Neural cell (in vitro differentiated cells): ENCODE measurements at regions not wholly inside any gene's neighbourhood (a gene's known extent, or its start where the extent isn't known, plus 50 kb on each side); places are given as distances from the start of the nearest gene placed in this dataset.

Experiments
- H2AFZ ChIP-seq: fragments of 200-600, 300-800 bp; sonication (generic), shearing (Covaris generic); 2 replicates; pipeline ENCODE4 v1.6.0; 2014; ENCODE audit warnings: low read depth, mild to moderate bottlenecking, antibody characterized with exemption, low read length, moderate library complexity
- H3F3A ChIP-seq: fragments of 200-600 bp; shearing (Covaris generic); 2 replicates; pipeline ENCODE4 v1.6.1; 2016; ENCODE audit warnings: mild to moderate bottlenecking, moderate library complexity, mixed read lengths, antibody characterized with exemption, low read length; ENCODE audit not compliant: insufficient read depth, poor library complexity, severe bottlenecking
- H3K27ac ChIP-seq: fragments of 200-600, 300-800 bp; sonication (generic), shearing (Covaris generic); 2 replicates; pipeline ENCODE4 v1.5.1; 2014; ENCODE audit warnings: mild to moderate bottlenecking, low read length, moderate library complexity
- H3K27me3 ChIP-seq: fragments of 300-800, 200-600 bp; sonication (generic), shearing (Covaris generic); 2 replicates; pipeline ENCODE4 v1.6.0; 2014; ENCODE audit warnings: mild to moderate bottlenecking, low read depth, low read length, moderate library complexity; ENCODE audit not compliant: insufficient read depth
- H3K36me3 ChIP-seq: fragments of 300-800, 200-600 bp; sonication (generic), shearing (Covaris generic); 2 replicates; pipeline ENCODE4 v1.5.1; 2014; ENCODE audit warnings: mild to moderate bottlenecking, antibody characterized with exemption, low read length, moderate library complexity; ENCODE audit not compliant: insufficient read depth
- H3K4me2 ChIP-seq: fragments of 300-800, 200-600 bp; sonication (generic), shearing (Covaris generic); 2 replicates; pipeline ENCODE4 v1.6.0; 2014; ENCODE audit warnings: mild to moderate bottlenecking, low read length
- H3K4me3 ChIP-seq: fragments of 300-800, 200-600 bp; sonication (generic), shearing (Covaris generic); 2 replicates; pipeline ENCODE4 v1.5.1; 2014; ENCODE audit warnings: mild to moderate bottlenecking, low read length, moderate library complexity
- H3K79me2 ChIP-seq: fragments of 200-600 bp; shearing (Covaris generic); replicated peaks from 2 replicates; pipeline ENCODE4 v1.6.0; 2014; ENCODE audit warnings: mild to moderate bottlenecking, low read length, moderate library complexity; ENCODE audit not compliant: insufficient read depth
- H3K9ac ChIP-seq: fragments of 300-800, 200-600 bp; sonication (generic), shearing (Covaris generic); 2 replicates; pipeline ENCODE4 v1.6.1; 2016; ENCODE audit warnings: mild to moderate bottlenecking, low read length, mixed read lengths
- H3K9me2 ChIP-seq: fragments of 200-600 bp; shearing (Covaris generic); 2 replicates; pipeline ENCODE4 v1.6.1; 2016; ENCODE audit warnings: mild to moderate bottlenecking, low read length, mixed read lengths; ENCODE audit not compliant: insufficient read depth
- H3K9me3 ChIP-seq: fragments of 200-600, 300-800 bp; sonication (generic), shearing (Covaris generic); 2 replicates; pipeline ENCODE4 v1.6.1; 2016; ENCODE audit warnings: mild to moderate bottlenecking, mixed run types, low read length, moderate library complexity, mixed read lengths
- H4K20me1 ChIP-seq: fragments of 200-600 bp; shearing (Covaris generic); 2 replicates; pipeline ENCODE4 v1.6.1; 2016; ENCODE audit warnings: mild to moderate bottlenecking, mixed run types; ENCODE audit not compliant: insufficient read depth
- EP300 ChIP-seq: fragments of 450-650 bp; conservative IDR thresholded peaks from 2 replicates; pipeline ENCODE4 v1.6.1; 2014; ENCODE audit warnings: antibody characterized with exemption, mild to moderate bottlenecking, moderate library complexity; ENCODE audit not compliant: poor library complexity, severe bottlenecking
- EZH2 ChIP-seq: fragments of 200-600, 300-800 bp; shearing (Covaris generic), sonication (generic); IDR thresholded peaks from 2 replicates; pipeline ENCODE4 v1.6.1; 2014; ENCODE audit warnings: antibody characterized with exemption, low read length, borderline replicate concordance, mild to moderate bottlenecking; ENCODE audit not compliant: insufficient read depth, poor library complexity, severe bottlenecking
- MXI1 ChIP-seq: fragments of 450-650 bp; conservative IDR thresholded peaks from 2 replicates; pipeline ENCODE4 v1.6.1; 2014; ENCODE audit warnings: antibody characterized with exemption, mild to moderate bottlenecking; ENCODE audit not compliant: poor library complexity, severe bottlenecking
- POLR2AphosphoS5 ChIP-seq: IDR thresholded peaks from 2 replicates; pipeline ENCODE4 v1.6.1; 2012
- RAD21 ChIP-seq: fragments of 450-650 bp; conservative IDR thresholded peaks from 2 replicates; pipeline ENCODE4 v1.6.1; 2014; ENCODE audit warnings: antibody characterized with exemption, mild to moderate bottlenecking, moderate library complexity
- SMC3 ChIP-seq: fragments of 450-650 bp; conservative IDR thresholded peaks from 2 replicates; pipeline ENCODE4 v1.6.1; 2014; ENCODE audit warnings: antibody characterized with exemption, mild to moderate bottlenecking, moderate library complexity; ENCODE audit not compliant: poor library complexity
- TAF1 ChIP-seq: IDR thresholded peaks from 2 replicates; pipeline ENCODE4 v1.6.1; 2012; ENCODE audit warnings: low read depth
- TF ChIP-seq, protein P1 (sequence below): IDR thresholded peaks from 2 replicates; pipeline ENCODE4 v1.6.1; 2012; ENCODE audit warnings: borderline replicate concordance
- TF ChIP-seq, protein P2 (sequence below): fragments of 450-650 bp; IDR thresholded peaks from 2 replicates; pipeline ENCODE4 v1.5.1; 2014; ENCODE audit warnings: antibody characterized with exemption, mild to moderate bottlenecking, moderate library complexity; ENCODE audit not compliant: poor library complexity, severe bottlenecking

- TF ChIP-seq MXI1 = no peak
- TF ChIP-seq SMC3 = no peak
- no peak for TF ChIP-seq RAD21
- TF ChIP-seq, protein P1, sequence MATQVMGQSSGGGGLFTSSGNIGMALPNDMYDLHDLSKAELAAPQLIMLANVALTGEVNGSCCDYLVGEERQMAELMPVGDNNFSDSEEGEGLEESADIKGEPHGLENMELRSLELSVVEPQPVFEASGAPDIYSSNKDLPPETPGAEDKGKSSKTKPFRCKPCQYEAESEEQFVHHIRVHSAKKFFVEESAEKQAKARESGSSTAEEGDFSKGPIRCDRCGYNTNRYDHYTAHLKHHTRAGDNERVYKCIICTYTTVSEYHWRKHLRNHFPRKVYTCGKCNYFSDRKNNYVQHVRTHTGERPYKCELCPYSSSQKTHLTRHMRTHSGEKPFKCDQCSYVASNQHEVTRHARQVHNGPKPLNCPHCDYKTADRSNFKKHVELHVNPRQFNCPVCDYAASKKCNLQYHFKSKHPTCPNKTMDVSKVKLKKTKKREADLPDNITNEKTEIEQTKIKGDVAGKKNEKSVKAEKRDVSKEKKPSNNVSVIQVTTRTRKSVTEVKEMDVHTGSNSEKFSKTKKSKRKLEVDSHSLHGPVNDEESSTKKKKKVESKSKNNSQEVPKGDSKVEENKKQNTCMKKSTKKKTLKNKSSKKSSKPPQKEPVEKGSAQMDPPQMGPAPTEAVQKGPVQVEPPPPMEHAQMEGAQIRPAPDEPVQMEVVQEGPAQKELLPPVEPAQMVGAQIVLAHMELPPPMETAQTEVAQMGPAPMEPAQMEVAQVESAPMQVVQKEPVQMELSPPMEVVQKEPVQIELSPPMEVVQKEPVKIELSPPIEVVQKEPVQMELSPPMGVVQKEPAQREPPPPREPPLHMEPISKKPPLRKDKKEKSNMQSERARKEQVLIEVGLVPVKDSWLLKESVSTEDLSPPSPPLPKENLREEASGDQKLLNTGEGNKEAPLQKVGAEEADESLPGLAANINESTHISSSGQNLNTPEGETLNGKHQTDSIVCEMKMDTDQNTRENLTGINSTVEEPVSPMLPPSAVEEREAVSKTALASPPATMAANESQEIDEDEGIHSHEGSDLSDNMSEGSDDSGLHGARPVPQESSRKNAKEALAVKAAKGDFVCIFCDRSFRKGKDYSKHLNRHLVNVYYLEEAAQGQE = no peak
- TF ChIP-seq EP300 = no peak
- no peak for TF ChIP-seq POLR2AphosphoS5
- no peak for TF ChIP-seq EZH2
- TF ChIP-seq TAF1 = no peak
- H3K4me2 ChIP-seq = no peak overlapping the region
Observed at GRCh38 chr7:142349670-142350405, 92.0 kb upstream of the PRSS58 start.

DNA sequence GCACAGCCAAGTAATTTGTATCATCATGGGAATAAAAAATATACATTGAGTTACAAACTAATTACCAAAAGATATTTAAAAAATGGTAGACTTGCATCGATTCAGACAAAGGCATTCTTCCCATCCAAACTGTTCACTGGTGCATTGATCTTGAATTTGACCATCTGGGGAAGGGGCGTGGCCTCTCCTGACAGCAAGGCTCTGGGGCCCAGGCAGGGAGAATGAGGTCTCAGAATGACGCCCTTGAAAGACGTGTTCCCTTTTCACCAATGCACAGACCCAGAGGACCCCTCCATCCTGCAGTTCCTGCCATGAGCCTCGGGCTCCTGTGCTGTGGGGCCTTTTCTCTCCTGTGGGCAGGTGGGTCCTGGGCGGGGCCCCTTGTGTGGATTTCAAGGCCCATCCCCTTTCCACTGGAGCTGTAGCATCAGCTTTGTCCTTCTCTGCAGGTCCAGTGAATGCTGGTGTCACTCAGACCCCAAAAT, 91.1 kb upstream of the PRSS58 start:
- H3K4me2 ChIP-seq = no peak overlapping the region
- no peaks in the 10 kb centered on the region for H3K79me2 ChIP-seq
- no peak overlapping the region for H3K4me3 ChIP-seq
- H3K27ac ChIP-seq = no peak overlapping the region
- H3K36me3 ChIP-seq = no peaks in the 10 kb centered on the region
- H4K20me1 ChIP-seq = no peaks in the 10 kb centered on the region
- no peaks in the 10 kb centered on the region for H3K9me2 ChIP-seq
- H3K9ac ChIP-seq = no peak overlapping the region
- H3K27me3 ChIP-seq = no peaks in the 10 kb centered on the region
- H3F3A ChIP-seq = no peaks in the 10 kb centered on the region
- H3K9me3 ChIP-seq = no peaks in the 10 kb centered on the region
- no peak overlapping the region for H2AFZ ChIP-seq
- no peak for TF ChIP-seq EZH2
- no peak for TF ChIP-seq SMC3
- TF ChIP-seq RAD21 = no peak

More at GRCh38 chr7:142349670-142350405, 92.0 kb upstream of the PRSS58 start:
- Histone ChIP-seq H2AFZ (no peak overlapping the region), H3K27me3 (no peaks in the 10 kb centered on the region), H3K4me3 (no peak overlapping the region), H3K9ac (no peak overlapping the region), H3F3A (no peaks in the 10 kb centered on the region), H3K9me3 (no peaks in the 10 kb centered on the region), H3K79me2 (no peaks in the 10 kb centered on the region), H3K27ac (no peak overlapping the region), H3K9me2 (no peaks in the 10 kb centered on the region), H3K36me3 (no peaks in the 10 kb centered on the region), H4K20me1 (no peaks in the 10 kb centered on the region)

DNA sequence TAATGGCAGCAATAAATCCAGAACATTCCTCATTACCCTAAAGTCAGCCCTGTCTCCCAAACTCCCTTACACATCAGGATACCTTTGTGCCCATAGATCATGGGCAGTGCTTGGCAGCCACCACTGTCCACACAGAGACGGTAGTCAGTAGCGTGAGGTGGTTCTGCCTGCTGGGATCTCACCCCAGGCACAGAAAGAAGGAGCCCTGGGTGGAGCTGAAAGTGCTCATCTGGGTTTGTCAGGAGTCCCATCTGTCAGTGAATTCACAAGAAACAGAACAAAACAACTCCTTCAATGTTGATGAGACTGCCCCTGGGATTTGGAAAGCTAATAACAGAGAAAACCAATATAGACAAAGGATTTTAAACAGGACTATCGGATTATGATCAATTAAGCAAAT, 90.2 kb upstream of the PRSS58 start:
- Histone ChIP-seq H4K20me1 (no peaks in the 10 kb centered on the region), H3K79me2 (no peaks in the 10 kb centered on the region), H3K27me3 (no peaks in the 10 kb centered on the region), H3K4me3 (no peak overlapping the region), H3K9me2 (no peaks in the 10 kb centered on the region), H3K27ac (no peak overlapping the region), H3K9ac (no peak overlapping the region), H3K4me2 (no peak overlapping the region), H3K9me3 (no peaks in the 10 kb centered on the region), H3K36me3 (no peaks in the 10 kb centered on the region), H3F3A (no peaks in the 10 kb centered on the region), H2AFZ (no peak overlapping the region)
- TF ChIP-seq EP300 (no peak), MXI1 (no peak), EZH2 (no peak), RAD21 (no peak), TAF1 (no peak), POLR2AphosphoS5 (no peak), SMC3 (no peak)
- TF ChIP-seq, protein P2, sequence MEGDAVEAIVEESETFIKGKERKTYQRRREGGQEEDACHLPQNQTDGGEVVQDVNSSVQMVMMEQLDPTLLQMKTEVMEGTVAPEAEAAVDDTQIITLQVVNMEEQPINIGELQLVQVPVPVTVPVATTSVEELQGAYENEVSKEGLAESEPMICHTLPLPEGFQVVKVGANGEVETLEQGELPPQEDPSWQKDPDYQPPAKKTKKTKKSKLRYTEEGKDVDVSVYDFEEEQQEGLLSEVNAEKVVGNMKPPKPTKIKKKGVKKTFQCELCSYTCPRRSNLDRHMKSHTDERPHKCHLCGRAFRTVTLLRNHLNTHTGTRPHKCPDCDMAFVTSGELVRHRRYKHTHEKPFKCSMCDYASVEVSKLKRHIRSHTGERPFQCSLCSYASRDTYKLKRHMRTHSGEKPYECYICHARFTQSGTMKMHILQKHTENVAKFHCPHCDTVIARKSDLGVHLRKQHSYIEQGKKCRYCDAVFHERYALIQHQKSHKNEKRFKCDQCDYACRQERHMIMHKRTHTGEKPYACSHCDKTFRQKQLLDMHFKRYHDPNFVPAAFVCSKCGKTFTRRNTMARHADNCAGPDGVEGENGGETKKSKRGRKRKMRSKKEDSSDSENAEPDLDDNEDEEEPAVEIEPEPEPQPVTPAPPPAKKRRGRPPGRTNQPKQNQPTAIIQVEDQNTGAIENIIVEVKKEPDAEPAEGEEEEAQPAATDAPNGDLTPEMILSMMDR = no peak
- TF ChIP-seq, protein P1 = no peak
